Esophagus mucosa (tissue), 1 donor: ENCODE measurements at regions not wholly inside any gene's neighbourhood (a gene's known extent, or its start where the extent isn't known, plus 50 kb on each side); places are given as distances from the start of the nearest gene placed in this dataset.

ENCODE experiments used
- ATAC-seq: fragments of 200-7000 bp; cut with Tn5 transposase; one replicate; pipeline ENCODE4 v1.9.1; 2020
- donor health status: DM: yes; HTN: yes; CAD: no.

- ATAC-seq, result no peak
These were observed 71.8 kb downstream of the FUNDC1 start for GRCh38 chrX:44470816-44471215.

- ATAC-seq, result no peak
These were observed 79.8 kb downstream of the FUNDC1 start for GRCh38 chrX:44462850-44463249.

GRCh38 chrX:44459501-44459900 lies 83.2 kb downstream of the FUNDC1 start:
- ATAC-seq, result peak; percentile 85

- peak; percentile 78 for ATAC-seq
These were observed 86.0 kb downstream of the FUNDC1 start for GRCh38 chrX:44456685-44457084.

- no peak for ATAC-seq
These were observed 91.6 kb downstream of the FUNDC1 start for GRCh38 chrX:44451056-44451455.

GRCh38 chrX:44447214-44447613 lies 95.4 kb downstream of the FUNDC1 start:
- ATAC-seq, result no peak

GRCh38 chrX:44440006-44440405 lies 96.5 kb upstream of the EFHC2 start:
- no peak for ATAC-seq

- ATAC-seq, result no peak
These were observed 95.8 kb upstream of the EFHC2 start for GRCh38 chrX:44439242-44439794.

- no peak for ATAC-seq
These were observed 91.6 kb upstream of the EFHC2 start for GRCh38 chrX:44435047-44435446.

- ATAC-seq, result no peak
These were observed 90.1 kb upstream of the EFHC2 start for GRCh38 chrX:44433556-44433955.

GRCh38 chrX:44432641-44433040 lies 89.2 kb upstream of the EFHC2 start:
- ATAC-seq, result peak; percentile 6

- ATAC-seq, result peak; percentile 92
These were observed 87.7 kb upstream of the EFHC2 start for GRCh38 chrX:44431194-44431593.

- no peak for ATAC-seq
These were observed 85.6 kb upstream of the EFHC2 start for GRCh38 chrX:44428989-44429627.

GRCh38 chrX:44422631-44423030 lies 79.2 kb upstream of the EFHC2 start:
- no peak for ATAC-seq

GRCh38 chrX:44415639-44416386 lies 72.3 kb upstream of the EFHC2 start:
- ATAC-seq, result peak; percentile 96

GRCh38 chrX:44401151-44401550 lies 57.7 kb upstream of the EFHC2 start:
- ATAC-seq, result no peak

GRCh38 chrX:44400588-44400987 lies 57.1 kb upstream of the EFHC2 start:
- peak; percentile 58 for ATAC-seq

GRCh38 chrX:44400161-44400560 lies 56.7 kb upstream of the EFHC2 start:
- no peak for ATAC-seq
